GM21723 (cell line): ENCODE measurements at regions not wholly inside any gene's neighbourhood (a gene's known extent, or its start where the extent isn't known, plus 50 kb on each side); places are given as distances from the start of the nearest gene placed in this dataset.
"Not testable (repeated sequence)": the region's sequence is repeated elsewhere in the genome, so short reads cannot be mapped to it uniquely, and the experiment has no call there.

Experiments used
- ATAC-seq: cut with Tn5 transposase; IDR thresholded peaks from one replicate; pipeline ENCODE4 v1.9.1; 2021; ENCODE audit warnings: mild to moderate bottlenecking, moderate library complexity; ENCODE audit not compliant: unreplicated experiment

GRCh38 chrX:964831-965416 lies 247.5 kb downstream of the CRLF2 start:
- no peak for ATAC-seq

DNA sequence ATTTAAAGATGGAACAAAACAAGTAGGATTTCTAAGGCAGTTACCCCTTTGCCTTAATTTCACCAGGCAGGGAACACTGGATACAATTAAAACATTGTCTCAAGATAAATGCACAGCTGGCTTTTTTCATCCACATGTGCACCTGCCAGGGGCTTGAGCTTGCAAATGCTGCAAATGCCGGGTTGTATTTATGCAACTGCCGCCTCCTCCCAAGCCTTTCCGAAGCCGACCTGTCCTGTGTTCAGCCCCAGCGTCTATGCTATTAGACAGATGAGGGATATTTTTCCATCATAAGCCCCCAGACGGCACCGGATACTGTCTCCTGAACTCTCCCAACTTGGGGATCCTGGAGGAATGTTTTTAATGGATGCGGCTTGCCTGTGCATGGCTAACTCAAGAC lies 251.6 kb downstream of the CRLF2 start:
- ATAC-seq, result no peak

DNA sequence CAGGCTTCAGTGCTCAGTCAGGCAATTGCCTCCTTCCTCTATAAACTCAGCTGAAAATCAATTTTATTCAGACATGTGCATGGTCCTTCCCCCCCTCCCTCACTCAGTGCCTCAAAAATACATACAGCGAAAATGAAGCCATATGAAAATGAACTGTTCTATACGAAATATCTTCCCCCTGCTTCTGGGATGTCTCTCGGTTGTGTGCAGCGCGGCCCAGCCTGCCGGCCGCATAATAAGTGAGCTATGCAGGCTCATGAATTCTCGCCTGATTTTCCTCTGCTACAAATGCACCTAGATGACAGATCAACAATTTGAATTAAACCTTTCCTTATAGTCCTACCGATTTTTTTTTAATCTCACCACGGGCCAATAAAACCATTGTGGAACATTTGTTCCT lies 252.9 kb downstream of the CRLF2 start:
- ATAC-seq, result no peak

GRCh38 chrX:955168-955781 lies 257.2 kb downstream of the CRLF2 start:
- ATAC-seq, result not testable (repeated sequence)

DNA sequence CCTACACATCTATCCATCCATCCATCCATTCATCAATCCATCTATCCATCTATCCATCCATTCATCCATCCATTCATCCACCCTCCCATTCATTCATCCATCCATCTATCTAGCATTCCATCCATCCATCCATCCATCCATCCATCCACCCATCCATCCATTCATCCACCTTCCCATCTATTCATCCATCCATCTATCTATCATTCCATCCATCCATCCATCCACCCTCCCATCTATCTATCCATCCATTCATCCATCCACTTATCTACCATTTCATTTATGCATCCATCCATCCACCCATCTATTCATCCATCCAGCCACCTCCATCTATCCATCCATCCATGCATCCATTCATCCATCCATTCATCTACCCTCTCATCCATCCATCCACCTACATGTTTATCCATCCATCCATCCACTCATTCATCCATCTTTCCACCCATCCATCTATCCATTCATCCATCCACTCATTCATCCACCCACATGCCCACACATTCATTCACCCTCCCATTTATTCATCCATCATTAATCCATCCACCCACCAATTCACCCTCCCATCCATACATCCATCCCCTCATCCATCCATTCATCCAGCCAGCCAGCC lies 258.5 kb downstream of the CRLF2 start:
- ATAC-seq, result no peak

DNA sequence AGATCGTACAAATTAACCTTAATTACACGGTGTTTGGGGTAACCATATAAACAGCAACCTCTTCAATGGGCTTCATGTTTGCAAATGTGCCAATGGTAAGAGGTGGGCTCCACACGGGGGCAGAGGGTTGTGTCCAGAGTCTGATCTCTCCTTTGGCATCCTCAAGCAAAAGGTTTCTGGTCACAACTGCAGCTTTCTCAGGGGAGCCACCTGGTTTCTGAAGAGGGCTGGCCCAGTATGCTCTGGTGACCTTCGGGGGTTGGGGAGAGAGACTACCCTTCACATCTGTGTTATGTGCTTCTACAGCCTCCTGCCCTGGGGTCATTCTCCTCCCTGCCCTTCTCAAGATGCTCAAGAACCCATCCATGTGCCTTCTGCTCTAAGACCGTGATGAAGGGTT lies 259.6 kb downstream of the CRLF2 start:
- no peak for ATAC-seq

- ATAC-seq, result not testable (repeated sequence)
Measured at GRCh38 chrX:947262-947661, 265.2 kb downstream of the CRLF2 start.

DNA sequence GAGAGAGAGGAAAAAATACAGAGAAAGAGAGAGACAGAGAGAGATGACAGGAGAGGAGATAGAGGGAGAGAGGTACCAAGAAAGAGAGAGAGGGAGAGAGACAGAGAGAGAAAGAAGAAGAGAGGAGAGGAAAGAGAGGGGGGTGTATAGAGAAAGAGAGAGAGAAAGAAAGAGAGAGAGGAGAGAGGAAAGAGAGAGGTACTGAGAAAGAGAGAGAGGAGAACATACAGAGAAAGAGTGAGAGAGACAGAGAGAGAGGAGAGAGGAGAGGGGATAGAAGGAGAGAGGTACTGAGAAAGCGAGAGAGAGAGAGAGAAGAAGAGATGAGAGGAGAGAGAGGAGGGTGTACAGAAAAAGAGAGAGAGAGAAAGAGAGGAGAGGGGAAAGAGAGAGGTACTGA lies 269.4 kb downstream of the CRLF2 start:
- no peak for ATAC-seq

GRCh38 chrX:940691-941090 lies 271.8 kb downstream of the CRLF2 start:
- ATAC-seq, result no peak

DNA sequence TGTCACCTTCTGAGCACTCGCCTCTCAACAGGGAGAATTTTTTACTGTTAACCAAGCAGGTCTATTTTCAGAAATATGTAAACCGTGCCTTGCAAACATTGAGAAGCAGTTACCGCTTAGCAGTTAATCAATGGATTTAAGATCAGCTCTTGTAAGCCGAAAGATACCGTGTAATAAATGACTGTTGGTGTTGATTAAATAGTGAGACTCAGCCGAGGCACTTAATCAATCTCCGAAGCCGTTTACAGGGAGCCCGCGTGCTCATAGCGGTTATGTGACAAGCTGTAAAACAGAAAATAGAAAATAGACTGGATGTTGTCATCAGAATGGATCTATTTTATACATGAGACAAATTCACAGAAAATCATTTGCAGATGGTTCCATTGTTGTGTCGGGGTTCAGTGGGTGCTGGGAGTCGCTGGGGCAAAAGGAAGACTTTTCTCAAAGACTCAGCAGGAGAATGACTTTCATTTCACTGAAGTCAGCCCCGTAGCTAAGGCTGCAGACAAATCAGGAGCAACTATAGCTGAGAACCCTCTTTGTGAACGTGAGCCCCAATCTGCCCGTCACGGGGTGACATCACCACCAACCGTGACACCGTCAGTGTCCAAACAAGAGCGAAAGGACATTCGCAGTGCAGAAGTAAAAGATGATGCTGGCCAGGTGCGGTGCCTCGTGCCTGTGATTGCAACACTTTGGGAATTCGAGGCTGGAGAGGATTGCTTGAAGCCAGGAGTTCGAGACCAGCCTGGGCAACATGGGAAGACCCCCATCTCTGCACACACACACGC lies 275.3 kb downstream of the CRLF2 start:
- no peak for ATAC-seq

DNA sequence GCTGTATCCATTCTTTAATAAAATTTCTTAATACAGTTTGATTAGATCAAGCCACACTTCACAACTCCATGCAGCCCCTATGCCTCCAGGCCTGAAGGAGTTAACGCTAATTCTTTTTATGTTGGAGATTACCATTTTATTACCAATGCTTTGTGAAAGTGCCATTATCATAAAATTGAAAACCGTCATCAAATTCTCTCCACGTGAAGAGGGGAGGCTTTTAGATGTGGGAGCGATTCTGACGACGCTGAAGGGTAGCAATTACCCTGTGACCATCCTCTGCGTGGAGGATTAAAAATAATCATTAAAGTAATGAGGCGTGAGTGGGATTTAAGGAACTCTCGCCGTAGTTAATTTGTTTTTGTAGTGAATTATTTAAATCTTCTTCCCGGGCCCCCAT lies 278.8 kb downstream of the CRLF2 start:
- no peak for ATAC-seq

GRCh38 chrX:928606-929005 lies 283.8 kb downstream of the CRLF2 start:
- ATAC-seq, result no peak

DNA sequence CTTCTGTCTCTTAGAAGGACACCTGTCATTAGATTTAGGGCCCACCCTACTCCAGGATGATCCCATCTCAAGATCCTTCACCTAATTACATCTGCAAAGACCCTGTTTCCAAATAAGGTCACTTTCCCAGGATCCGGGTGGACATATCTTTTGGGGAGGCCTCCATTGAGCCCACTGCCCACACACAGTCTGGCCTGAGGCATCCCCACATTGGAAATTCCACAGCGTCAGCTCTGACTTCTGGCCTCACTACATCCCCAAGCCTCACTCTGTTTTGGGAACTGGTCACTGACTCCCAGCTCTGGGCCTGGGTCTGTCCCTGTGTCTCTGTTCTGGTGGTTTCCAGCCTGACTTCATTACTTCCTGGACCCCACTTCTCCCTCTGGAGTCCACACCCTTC lies 285.5 kb downstream of the CRLF2 start:
- no peak for ATAC-seq

DNA sequence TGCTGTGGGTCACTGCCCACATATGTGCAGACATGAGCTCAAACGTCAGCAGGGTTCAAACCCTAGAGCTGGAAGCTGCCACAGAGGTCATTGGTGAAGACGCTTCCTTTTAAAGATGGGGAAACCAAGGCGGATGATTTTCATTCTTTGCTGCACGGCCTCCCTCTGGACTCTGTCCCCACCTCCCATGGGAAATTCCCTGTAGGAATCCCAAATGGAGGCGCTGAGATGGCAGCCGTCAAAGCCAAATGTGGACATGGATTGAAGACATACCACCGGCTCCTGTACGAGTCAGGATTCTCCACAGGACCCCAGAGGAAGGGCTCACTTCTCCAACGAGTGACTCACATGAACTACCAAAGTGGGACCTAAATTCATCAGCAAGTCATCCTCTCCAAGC lies 286.4 kb downstream of the CRLF2 start:
- no peak for ATAC-seq

DNA sequence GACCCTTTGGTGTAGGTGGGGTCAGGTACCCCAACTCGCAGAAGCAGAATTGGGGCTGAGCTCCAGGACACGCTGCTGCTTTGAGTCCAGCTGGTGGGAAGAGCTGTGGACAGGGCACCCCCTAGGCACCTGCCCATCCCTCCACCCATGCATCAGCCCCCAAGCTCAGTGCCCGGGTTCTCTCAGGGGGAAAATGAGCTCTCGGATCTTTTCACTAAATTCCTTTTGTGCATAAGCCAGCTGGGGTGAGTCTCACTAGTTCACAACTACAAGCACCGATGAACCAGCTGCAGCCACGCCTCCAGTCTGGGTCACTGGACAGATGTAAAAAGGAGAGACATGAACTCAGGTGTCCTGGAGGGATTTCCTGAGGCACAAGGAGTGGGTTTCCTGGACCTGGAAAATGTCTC lies 286.8 kb downstream of the CRLF2 start:
- ATAC-seq, result no peak

- no peak for ATAC-seq
Measured at GRCh38 chrX:925094-925493, 287.4 kb downstream of the CRLF2 start.

- no peak for ATAC-seq
Measured at GRCh38 chrX:924017-924416, 288.4 kb downstream of the CRLF2 start.

DNA sequence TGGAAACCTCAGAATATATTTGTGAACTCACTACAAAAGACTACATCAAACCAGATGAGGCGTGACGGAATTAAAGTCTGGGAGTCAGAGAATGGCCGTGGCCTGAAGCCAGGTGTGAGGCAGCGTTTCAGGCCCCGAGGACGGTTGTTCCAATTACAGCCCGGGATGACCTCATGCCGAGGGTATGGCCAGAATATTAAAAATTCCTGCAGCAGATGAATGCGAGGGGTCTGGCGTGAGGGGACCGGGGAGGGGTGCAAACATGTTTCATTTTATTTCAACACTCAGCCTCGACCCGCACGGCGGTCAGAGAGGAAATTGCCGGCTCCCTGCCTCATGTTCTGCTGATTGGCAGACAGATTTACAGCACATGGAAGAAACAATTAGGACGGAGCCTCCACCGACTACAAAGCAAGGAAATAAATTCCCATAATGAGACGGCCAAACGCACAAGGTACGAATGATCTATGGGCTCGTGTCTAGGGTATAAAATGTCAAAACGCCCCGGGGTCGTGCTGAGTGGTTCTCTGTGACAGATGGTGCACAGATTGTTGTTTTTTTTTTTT lies 289.7 kb downstream of the SHOX start:
- ATAC-seq, result no peak

DNA sequence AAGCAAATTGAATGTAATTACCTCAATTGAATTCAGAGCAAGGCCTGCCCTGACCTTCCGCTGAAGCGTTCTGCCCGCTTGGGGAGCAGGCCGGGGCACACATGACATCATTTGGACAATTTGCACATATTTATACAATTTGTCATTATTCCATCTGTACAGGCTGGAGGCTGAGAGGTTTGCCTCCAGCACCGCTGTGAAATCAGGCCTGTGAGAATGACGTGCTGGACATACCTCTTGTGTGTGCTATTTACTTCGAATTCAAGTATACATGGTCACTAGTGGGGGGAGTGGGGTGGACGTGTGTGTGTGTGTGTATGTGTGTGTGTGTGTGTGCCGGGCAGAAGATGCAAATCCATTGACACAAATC lies 285.6 kb downstream of the SHOX start:
- ATAC-seq, result no peak

- ATAC-seq, result no peak
Measured at GRCh38 chrX:915427-916229, 285.0 kb downstream of the SHOX start.

DNA sequence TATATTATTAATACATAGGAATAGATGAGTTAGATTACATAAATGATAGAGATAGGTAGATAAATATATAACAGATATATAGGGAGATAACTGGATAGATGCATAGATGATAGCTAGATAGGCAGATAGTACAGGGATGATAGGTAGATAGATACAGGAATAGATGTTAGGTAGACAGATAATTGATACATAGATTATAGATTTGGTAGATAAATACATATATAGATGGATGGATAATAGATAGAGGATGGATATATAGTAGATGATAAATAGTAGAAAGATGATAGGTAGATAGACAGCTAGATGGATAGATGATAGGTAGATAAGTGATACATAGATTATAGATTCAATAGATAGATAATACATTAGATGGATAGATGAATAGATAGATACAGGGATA lies 283.6 kb downstream of the SHOX start:
- ATAC-seq, result no peak
